ENCODE measurements at regions not wholly inside any gene's neighbourhood (a gene's known extent, or its start where the extent isn't known, plus 50 kb on each side); places are given as distances from the start of the nearest gene placed in this dataset.

DNA sequence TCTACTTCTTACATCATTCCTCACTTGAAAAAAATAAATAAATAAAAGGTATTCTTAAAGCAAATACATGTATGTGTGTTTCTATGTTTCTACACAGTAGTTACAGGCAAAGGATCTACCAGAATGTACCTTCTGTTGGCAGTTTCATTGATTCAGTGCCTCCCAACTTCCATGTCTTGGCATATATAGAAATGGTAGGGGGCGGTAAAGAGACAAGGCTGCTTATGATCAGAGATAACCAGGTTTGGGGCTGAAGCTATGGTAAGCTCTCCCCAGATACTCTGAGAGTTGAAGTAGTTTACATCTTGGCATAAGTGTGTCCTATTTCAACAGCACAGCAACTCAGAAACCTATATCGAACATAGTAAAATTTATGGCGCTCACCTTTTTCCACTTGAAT lies 1075.4 kb upstream of the C9orf72 start:
- H3K4me1 ChIP-seq = no peaks in the 10 kb centered on the region
- WGBS, 4 donors = 88 to 92% (median 88%) methylated on average over 3 of the region's 3 CpGs
- H3K27me3 ChIP-seq = no peaks in the 10 kb centered on the region
- no peak overlapping the region for H3K27ac ChIP-seq
- H3K36me3 ChIP-seq = no peaks in the 10 kb centered on the region
- intact Hi-C loops (cut with DNase I) = no loop called here
- H3K4me3 ChIP-seq = no peak overlapping the region
- no peak for DNase-seq
- no peak for ATAC-seq
- TF ChIP-seq POLR2A (IDR thresholded peaks at IDR 0.05) = no peak
- TF ChIP-seq, protein P1, sequence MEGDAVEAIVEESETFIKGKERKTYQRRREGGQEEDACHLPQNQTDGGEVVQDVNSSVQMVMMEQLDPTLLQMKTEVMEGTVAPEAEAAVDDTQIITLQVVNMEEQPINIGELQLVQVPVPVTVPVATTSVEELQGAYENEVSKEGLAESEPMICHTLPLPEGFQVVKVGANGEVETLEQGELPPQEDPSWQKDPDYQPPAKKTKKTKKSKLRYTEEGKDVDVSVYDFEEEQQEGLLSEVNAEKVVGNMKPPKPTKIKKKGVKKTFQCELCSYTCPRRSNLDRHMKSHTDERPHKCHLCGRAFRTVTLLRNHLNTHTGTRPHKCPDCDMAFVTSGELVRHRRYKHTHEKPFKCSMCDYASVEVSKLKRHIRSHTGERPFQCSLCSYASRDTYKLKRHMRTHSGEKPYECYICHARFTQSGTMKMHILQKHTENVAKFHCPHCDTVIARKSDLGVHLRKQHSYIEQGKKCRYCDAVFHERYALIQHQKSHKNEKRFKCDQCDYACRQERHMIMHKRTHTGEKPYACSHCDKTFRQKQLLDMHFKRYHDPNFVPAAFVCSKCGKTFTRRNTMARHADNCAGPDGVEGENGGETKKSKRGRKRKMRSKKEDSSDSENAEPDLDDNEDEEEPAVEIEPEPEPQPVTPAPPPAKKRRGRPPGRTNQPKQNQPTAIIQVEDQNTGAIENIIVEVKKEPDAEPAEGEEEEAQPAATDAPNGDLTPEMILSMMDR (IDR thresholded peaks at IDR 0.05) = no peak
- peaks cover 0 to 2% (median 0%) of the 10 kb centered on the region in 12 donors for H3K9me3 ChIP-seq

DNA sequence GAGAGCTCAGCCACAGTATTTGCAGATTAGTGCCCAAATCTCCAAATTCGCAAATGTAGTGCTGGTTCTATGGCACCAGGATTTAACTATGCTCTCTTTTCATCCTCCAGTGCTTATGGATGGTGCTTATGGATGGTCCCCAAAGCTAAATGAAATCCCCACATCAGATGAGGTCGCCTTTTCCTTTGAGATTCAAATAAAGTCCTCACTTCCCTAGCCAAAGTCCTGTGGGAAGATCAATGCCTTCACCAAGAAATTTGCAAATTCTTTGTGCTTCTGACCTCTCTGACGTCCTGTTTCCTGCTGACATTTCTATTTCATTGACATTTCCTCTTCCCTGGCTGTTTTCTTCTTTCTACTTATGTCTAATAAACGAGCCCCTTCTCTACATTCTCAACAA lies 1077.0 kb upstream of the C9orf72 start:
- WGBS, 4 donors = 29 to 39% (median 33%) methylated on average over 4 of the region's 4 CpGs
- ATAC-seq = no peak
- intact Hi-C loops (cut with DNase I) = loop anchor here in 1 of 10 donors (5.0 kb wide), 1 partner anchor 238 kb away; no protein-coding TSS in a partner anchor
- Histone ChIP-seq H3K4me3 (no peak overlapping the region), H3K4me1 (no peaks in the 10 kb centered on the region), H3K36me3 (no peaks in the 10 kb centered on the region), H3K9me3 (no peaks in the 10 kb centered on the region), H3K27ac (no peak overlapping the region), H3K27me3 (no peaks in the 10 kb centered on the region)
- no peak for DNase-seq
- TF ChIP-seq POLR2A (IDR thresholded peaks at IDR 0.05) = no peak
- TF ChIP-seq, protein P1 (IDR thresholded peaks at IDR 0.05) = no peak

DNA sequence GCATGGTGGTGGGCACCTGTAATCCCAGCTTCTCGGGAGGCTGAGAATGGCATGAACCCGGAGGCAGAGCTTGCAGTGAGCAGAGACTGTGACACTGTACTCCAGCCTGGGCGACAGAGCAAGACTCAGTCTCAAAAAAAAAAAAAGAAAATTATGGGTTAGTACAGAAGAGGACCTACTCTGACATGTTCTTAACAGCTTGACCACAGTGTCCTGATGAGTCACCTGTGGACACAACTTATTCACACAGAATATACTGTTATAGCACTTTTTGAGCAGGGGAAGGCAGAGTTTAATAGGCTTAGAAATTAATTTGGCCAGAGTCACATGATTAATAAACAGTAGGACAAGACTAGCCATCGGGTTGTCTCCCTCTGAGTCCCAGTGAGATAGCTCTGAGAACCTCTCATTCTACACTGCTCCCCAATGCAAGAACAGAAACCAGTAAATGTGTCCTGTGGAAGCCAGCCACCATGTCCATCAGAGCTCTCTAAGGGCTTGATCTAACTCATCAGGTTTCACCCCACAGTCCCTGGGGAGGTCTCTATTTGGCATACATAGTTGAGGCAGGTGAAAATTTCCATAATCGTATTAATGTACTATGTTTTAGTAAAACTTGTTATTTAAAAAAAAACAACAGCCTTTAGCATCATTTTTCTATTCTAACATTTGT lies 1077.9 kb upstream of the C9orf72 start:
- Histone ChIP-seq H3K9me3 (no peaks in the 10 kb centered on the region), H3K27ac (no peak overlapping the region), H3K27me3 (no peaks in the 10 kb centered on the region), H3K4me1 (no peaks in the 10 kb centered on the region), H3K4me3 (no peak overlapping the region), H3K36me3 (no peaks in the 10 kb centered on the region)
- 73 to 82% (median 78%) methylated on average over 5 of the region's 5 CpGs for WGBS, 4 donors
- ATAC-seq (no peak), DNase-seq (no peak)
- TF ChIP-seq POLR2A (IDR thresholded peaks at IDR 0.05) = no peak
- TF ChIP-seq, protein P1 (IDR thresholded peaks at IDR 0.05) = no peak
- intact Hi-C loops (cut with DNase I) = loop anchor here in 1 of 10 donors (5.0 kb wide), 1 partner anchor 239 kb away; no protein-coding TSS in a partner anchor

DNA sequence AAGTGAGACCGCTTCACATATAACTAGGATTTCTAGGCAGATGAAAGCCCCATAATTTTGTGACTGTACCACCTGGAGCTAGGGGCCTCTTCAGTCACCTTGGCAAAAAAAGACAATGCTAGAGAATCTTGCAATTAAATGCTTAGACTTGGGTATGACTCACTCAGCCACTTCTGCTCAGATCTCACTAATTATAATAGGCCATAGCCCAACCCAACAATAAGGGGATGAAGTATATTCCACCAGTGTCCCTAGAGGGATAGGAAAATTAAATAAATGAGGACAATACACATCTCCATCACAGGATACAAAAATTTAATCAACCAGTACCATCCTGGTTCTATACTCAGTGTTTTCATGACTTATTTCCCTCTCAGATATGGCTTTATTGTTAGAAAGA lies 1079.9 kb upstream of the C9orf72 start:
- H3K4me1 ChIP-seq = no peaks in the 10 kb centered on the region
- 76 to 100% (median 88%) methylated on average over 1 of the region's 1 CpG for WGBS, 4 donors
- H3K4me3 ChIP-seq = no peak overlapping the region
- DNase-seq (no peak), ATAC-seq (no peak)
- H3K27ac ChIP-seq = no peak overlapping the region
- H3K36me3 ChIP-seq = no peaks in the 10 kb centered on the region
- no peaks in the 10 kb centered on the region for H3K9me3 ChIP-seq
- H3K27me3 ChIP-seq = no peaks in the 10 kb centered on the region
- intact Hi-C loops (cut with DNase I) = loop anchor here in 1 of 10 donors (5.0 kb wide), 1 partner anchor 241 kb away; no protein-coding TSS in a partner anchor
- no peak for TF ChIP-seq POLR2A (IDR thresholded peaks at IDR 0.05)
- TF ChIP-seq, protein P1 (IDR thresholded peaks at IDR 0.05) = no peak
